ENCODE measurements at regions not wholly inside any gene's neighbourhood (a gene's known extent, or its start where the extent isn't known, plus 50 kb on each side); places are given as distances from the start of the nearest gene placed in this dataset.

DNA sequence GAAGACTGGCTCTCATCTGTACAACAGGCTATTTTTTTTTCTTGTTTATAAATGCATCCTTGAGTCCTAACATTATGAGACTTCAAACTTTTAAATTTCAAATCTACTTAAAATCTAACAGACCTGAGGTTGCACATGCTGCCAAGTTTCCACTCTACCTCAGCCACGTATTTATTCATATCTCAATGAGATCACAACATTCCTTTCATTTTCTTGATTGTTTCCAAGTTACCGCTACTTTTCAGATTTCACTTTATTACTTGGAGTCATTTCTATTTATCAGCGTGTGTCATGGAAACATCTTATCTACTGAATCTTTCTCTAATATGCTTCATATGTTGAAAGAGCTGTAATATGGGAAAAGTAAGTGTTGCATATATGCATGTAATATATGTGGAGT lies 1257.5 kb upstream of the ATXN8OS start:
- Histone ChIP-seq H3K4me1 (ENCODE audit: insufficient read depth, low read length) (no peaks in the 10 kb centered on the region), H3K4me3 (ENCODE audit: low read length) (no peak overlapping the region), H3K36me3 (ENCODE audit: insufficient read depth, low read depth, low read length) (no peaks in the 10 kb centered on the region), H3K9ac (ENCODE audit: low read depth, low read length) (no peak overlapping the region), H3K27ac (ENCODE audit: low read length) (no peak overlapping the region), H3K27me3 (ENCODE audit: insufficient read depth, low read length) (no peaks in the 10 kb centered on the region), H3K9me3 (ENCODE audit: insufficient read depth, low read depth, low read length) (peaks cover 7% of the 10 kb centered on the region; the same call in 1 of the 2 replicates)

GRCh38 chr13:68846663-68847062 lies 1261.0 kb upstream of the ATXN8OS start:
- H3K27me3 ChIP-seq (ENCODE audit: insufficient read depth, low read length): no peaks in the 10 kb centered on the region
- no peaks in the 10 kb centered on the region for H3K4me1 ChIP-seq (ENCODE audit: insufficient read depth, low read length)
- H3K4me3 ChIP-seq (ENCODE audit: low read length): no peak overlapping the region
- no peaks in the 10 kb centered on the region for H3K36me3 ChIP-seq (ENCODE audit: insufficient read depth, low read depth, low read length)
- no peak overlapping the region for H3K27ac ChIP-seq (ENCODE audit: low read length)
- H3K9me3 ChIP-seq (ENCODE audit: insufficient read depth, low read depth, low read length): peaks cover 7% of the 10 kb centered on the region; the same call in 1 of the 2 replicates
- H3K9ac ChIP-seq (ENCODE audit: low read depth, low read length): no peak overlapping the region

GRCh38 chr13:68834375-68834774 lies 1273.3 kb upstream of the ATXN8OS start:
- H3K4me1 ChIP-seq (ENCODE audit: insufficient read depth, low read length): no peaks in the 10 kb centered on the region
- no peak overlapping the region for H3K9ac ChIP-seq (ENCODE audit: low read depth, low read length)
- H3K36me3 ChIP-seq (ENCODE audit: insufficient read depth, low read depth, low read length): no peaks in the 10 kb centered on the region
- no peak overlapping the region for H3K4me3 ChIP-seq (ENCODE audit: low read length)
- H3K9me3 ChIP-seq (ENCODE audit: insufficient read depth, low read depth, low read length): no peaks in the 10 kb centered on the region
- H3K27ac ChIP-seq (ENCODE audit: low read length): no peak overlapping the region
- no peaks in the 10 kb centered on the region for H3K27me3 ChIP-seq (ENCODE audit: insufficient read depth, low read length)

- H3K4me1 ChIP-seq (ENCODE audit: insufficient read depth, low read length): no peaks in the 10 kb centered on the region
- no peak overlapping the region for H3K27ac ChIP-seq (ENCODE audit: low read length)
- no peak overlapping the region for H3K9ac ChIP-seq (ENCODE audit: low read depth, low read length)
- H3K36me3 ChIP-seq (ENCODE audit: insufficient read depth, low read depth, low read length): no peaks in the 10 kb centered on the region
- no peak overlapping the region for H3K4me3 ChIP-seq (ENCODE audit: low read length)
- no peaks in the 10 kb centered on the region for H3K9me3 ChIP-seq (ENCODE audit: insufficient read depth, low read depth, low read length)
- no peaks in the 10 kb centered on the region for H3K27me3 ChIP-seq (ENCODE audit: insufficient read depth, low read length)
Observed at GRCh38 chr13:68816715-68817114, 1290.9 kb upstream of the ATXN8OS start.

DNA sequence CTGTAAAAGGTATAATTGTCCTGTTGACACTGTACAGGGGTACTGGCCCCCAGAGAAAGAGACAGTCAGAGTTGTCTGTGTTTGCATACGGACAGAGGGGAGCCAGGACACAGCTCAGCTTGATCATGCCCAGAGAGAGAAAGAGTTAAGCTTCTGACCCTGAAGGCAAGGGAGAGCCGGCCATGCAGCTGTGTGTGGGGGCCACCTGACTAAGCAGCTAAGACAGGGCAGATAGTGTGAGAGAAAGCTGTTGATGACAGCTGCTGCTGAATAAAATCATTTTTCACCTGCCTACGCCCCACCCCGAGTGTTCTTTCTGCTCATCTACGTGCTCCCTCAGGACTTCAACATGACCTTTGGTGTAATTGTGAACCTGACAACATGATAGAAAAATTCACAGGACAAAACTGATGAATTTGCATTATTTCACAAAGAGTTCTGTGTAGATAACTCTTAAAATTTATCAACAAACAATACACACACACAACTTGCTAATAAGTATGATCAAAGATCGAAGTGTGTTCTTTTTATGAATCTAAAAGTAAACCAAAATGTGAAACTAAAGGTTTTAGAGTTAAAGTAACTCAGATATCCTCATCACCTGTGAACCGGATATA lies 1294.3 kb upstream of the ATXN8OS start:
- Histone ChIP-seq H3K36me3 (ENCODE audit: insufficient read depth, low read depth, low read length) (no peaks in the 10 kb centered on the region), H3K27me3 (ENCODE audit: insufficient read depth, low read length) (no peaks in the 10 kb centered on the region), H3K27ac (ENCODE audit: low read length) (no peak overlapping the region), H3K9ac (ENCODE audit: low read depth, low read length) (no peak overlapping the region), H3K4me1 (ENCODE audit: insufficient read depth, low read length) (no peaks in the 10 kb centered on the region), H3K4me3 (ENCODE audit: low read length) (no peak overlapping the region), H3K9me3 (ENCODE audit: insufficient read depth, low read depth, low read length) (no peaks in the 10 kb centered on the region)

DNA sequence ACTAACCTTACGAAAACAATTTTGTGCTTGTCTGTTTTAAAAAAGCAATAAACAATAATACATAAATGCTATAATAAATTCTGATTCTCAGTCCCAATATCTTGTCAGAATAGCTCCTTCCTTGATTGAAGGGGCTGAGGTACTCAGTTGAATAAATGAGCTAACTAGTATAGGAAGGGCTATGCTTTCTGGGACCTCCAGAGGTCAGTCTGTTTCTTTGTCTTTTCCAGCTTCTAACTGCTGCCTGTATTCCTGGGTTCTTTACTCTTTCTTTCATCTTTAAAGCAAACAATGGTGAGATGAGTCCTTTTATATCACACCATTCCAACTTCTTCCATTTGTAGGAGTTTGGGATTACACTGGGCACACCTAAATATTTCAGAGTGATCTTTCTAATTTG lies 1297.0 kb upstream of the ATXN8OS start:
- Histone ChIP-seq H3K27me3 (ENCODE audit: insufficient read depth, low read length) (no peaks in the 10 kb centered on the region), H3K4me3 (ENCODE audit: low read length) (no peak overlapping the region), H3K27ac (ENCODE audit: low read length) (no peak overlapping the region), H3K36me3 (ENCODE audit: insufficient read depth, low read depth, low read length) (no peaks in the 10 kb centered on the region), H3K9me3 (ENCODE audit: insufficient read depth, low read depth, low read length) (no peaks in the 10 kb centered on the region), H3K9ac (ENCODE audit: low read depth, low read length) (no peak overlapping the region), H3K4me1 (ENCODE audit: insufficient read depth, low read length) (no peaks in the 10 kb centered on the region)

DNA sequence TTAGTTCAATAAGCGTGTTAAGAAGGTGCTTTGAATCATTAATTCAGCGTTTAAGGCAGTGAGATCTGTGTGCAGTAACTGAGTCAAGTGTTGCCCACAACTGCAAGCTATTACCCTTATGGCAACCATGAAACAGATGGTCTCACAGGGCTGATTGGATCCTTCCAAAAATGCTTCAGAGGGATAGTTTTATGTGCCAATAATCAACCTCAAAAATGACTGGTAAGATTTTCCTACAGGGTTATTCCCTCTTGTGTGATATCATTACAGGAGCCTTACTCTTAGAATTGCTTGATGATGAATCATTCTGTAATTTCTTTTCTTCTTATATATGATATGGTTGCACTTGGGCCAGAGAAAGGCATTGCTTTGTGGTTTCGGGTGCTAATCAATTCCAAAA lies 1299.2 kb upstream of the ATXN8OS start:
- Histone ChIP-seq H3K4me3 (ENCODE audit: low read length) (no peak overlapping the region), H3K36me3 (ENCODE audit: insufficient read depth, low read depth, low read length) (no peaks in the 10 kb centered on the region), H3K9me3 (ENCODE audit: insufficient read depth, low read depth, low read length) (no peaks in the 10 kb centered on the region), H3K9ac (ENCODE audit: low read depth, low read length) (no peak overlapping the region), H3K4me1 (ENCODE audit: insufficient read depth, low read length) (no peaks in the 10 kb centered on the region), H3K27me3 (ENCODE audit: insufficient read depth, low read length) (no peaks in the 10 kb centered on the region), H3K27ac (ENCODE audit: low read length) (no peak overlapping the region)

GRCh38 chr13:68806125-68806524 lies 1301.5 kb upstream of the ATXN8OS start:
- no peaks in the 10 kb centered on the region for H3K4me1 ChIP-seq (ENCODE audit: insufficient read depth, low read length)
- no peaks in the 10 kb centered on the region for H3K27me3 ChIP-seq (ENCODE audit: insufficient read depth, low read length)
- H3K9ac ChIP-seq (ENCODE audit: low read depth, low read length): no peak overlapping the region
- no peak overlapping the region for H3K27ac ChIP-seq (ENCODE audit: low read length)
- H3K4me3 ChIP-seq (ENCODE audit: low read length): no peak overlapping the region
- H3K36me3 ChIP-seq (ENCODE audit: insufficient read depth, low read depth, low read length): no peaks in the 10 kb centered on the region
- H3K9me3 ChIP-seq (ENCODE audit: insufficient read depth, low read depth, low read length): no peaks in the 10 kb centered on the region

DNA sequence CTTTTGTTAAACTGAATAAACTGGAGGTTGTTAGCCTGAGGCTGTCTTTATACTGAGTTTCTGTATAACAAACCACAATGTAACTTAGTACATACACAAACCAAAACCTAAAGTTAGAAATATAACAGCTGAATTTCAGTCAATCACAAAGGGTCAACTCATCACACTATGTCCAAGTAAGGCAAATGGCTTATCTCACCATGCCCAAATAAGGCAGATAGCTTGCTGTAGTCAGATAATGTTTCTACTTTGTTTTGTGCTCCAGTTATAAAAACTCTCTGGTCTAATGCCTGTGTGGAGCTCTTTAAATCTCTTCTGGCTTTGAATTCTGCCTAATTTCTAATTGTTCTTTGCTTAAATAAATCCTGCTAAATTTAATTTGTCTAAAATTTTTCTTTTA lies 1323.4 kb upstream of the ATXN8OS start:
- Histone ChIP-seq H3K9me3 (ENCODE audit: insufficient read depth, low read depth, low read length) (no peaks in the 10 kb centered on the region), H3K9ac (ENCODE audit: low read depth, low read length) (no peak overlapping the region), H3K4me3 (ENCODE audit: low read length) (no peak overlapping the region), H3K27me3 (ENCODE audit: insufficient read depth, low read length) (no peaks in the 10 kb centered on the region), H3K4me1 (ENCODE audit: insufficient read depth, low read length) (no peaks in the 10 kb centered on the region), H3K36me3 (ENCODE audit: insufficient read depth, low read depth, low read length) (no peaks in the 10 kb centered on the region), H3K27ac (ENCODE audit: low read length) (no peak overlapping the region)

GRCh38 chr13:68759617-68760016 lies 1348.0 kb upstream of the ATXN8OS start:
- no peak overlapping the region for H3K9ac ChIP-seq (ENCODE audit: low read depth, low read length)
- no peaks in the 10 kb centered on the region for H3K9me3 ChIP-seq (ENCODE audit: insufficient read depth, low read depth, low read length)
- no peaks in the 10 kb centered on the region for H3K36me3 ChIP-seq (ENCODE audit: insufficient read depth, low read depth, low read length)
- H3K4me3 ChIP-seq (ENCODE audit: low read length): no peak overlapping the region
- no peaks in the 10 kb centered on the region for H3K27me3 ChIP-seq (ENCODE audit: insufficient read depth, low read length)
- no peak overlapping the region for H3K27ac ChIP-seq (ENCODE audit: low read length)
- H3K4me1 ChIP-seq (ENCODE audit: insufficient read depth, low read length): no peaks in the 10 kb centered on the region

DNA sequence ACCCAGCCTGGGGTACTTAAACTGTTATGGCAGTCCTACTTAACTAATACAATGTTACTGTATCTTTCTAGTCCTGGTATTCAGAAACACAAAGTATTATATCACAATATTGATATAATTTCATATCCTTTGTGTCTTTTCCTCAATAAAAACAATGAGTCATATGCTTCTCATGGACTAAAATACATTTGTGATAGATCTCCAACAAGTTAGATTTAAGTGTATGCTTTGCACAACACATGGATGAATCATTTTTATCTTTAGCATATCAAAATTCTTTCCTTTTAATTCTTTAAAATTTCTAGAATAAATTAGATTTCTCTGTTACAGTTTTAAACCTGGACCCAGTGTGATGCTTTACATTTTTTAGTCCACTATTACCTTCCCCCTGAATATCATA lies 1357.8 kb upstream of the ATXN8OS start:
- H3K4me1 ChIP-seq (ENCODE audit: insufficient read depth, low read length): peaks cover 18% of the 10 kb centered on the region; the same call in 1 of the 2 replicates
- no peaks in the 10 kb centered on the region for H3K36me3 ChIP-seq (ENCODE audit: insufficient read depth, low read depth, low read length)
- no peak overlapping the region for H3K4me3 ChIP-seq (ENCODE audit: low read length)
- H3K9ac ChIP-seq (ENCODE audit: low read depth, low read length): no peak overlapping the region
- no peaks in the 10 kb centered on the region for H3K9me3 ChIP-seq (ENCODE audit: insufficient read depth, low read depth, low read length)
- no peaks in the 10 kb centered on the region for H3K27me3 ChIP-seq (ENCODE audit: insufficient read depth, low read length)
- H3K27ac ChIP-seq (ENCODE audit: low read length): no peak overlapping the region

DNA sequence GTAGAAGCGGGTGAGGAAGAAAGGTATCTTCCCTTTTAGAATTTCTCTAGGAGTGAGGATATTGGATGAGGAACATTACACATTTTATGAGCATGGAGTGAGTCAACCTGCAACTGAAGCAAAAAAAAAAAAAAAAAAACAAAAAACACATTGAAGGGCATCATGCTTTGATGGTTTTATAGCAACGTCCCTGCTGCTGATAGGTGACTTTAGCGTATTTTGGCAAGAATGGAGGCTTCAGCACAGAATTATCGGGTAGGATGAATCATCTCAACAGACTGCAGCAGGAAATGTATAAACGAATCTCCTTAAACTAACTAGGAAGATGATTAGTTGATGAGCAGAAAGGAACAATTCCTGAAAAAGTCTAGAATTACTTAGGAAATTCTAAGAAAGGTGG lies 1359.6 kb upstream of the ATXN8OS start:
- H3K27ac ChIP-seq (ENCODE audit: low read length): no peak overlapping the region
- H3K9me3 ChIP-seq (ENCODE audit: insufficient read depth, low read depth, low read length): no peaks in the 10 kb centered on the region
- no peaks in the 10 kb centered on the region for H3K36me3 ChIP-seq (ENCODE audit: insufficient read depth, low read depth, low read length)
- H3K27me3 ChIP-seq (ENCODE audit: insufficient read depth, low read length): no peaks in the 10 kb centered on the region
- H3K4me3 ChIP-seq (ENCODE audit: low read length): no peak overlapping the region
- H3K4me1 ChIP-seq (ENCODE audit: insufficient read depth, low read length): peaks cover 18% of the 10 kb centered on the region; the same call in 1 of the 2 replicates
- H3K9ac ChIP-seq (ENCODE audit: low read depth, low read length): no peak overlapping the region
